ENCODE measurements at regions not wholly inside any gene's neighbourhood (a gene's known extent, or its start where the extent isn't known, plus 50 kb on each side); places are given as distances from the start of the nearest gene placed in this dataset.

DNA sequence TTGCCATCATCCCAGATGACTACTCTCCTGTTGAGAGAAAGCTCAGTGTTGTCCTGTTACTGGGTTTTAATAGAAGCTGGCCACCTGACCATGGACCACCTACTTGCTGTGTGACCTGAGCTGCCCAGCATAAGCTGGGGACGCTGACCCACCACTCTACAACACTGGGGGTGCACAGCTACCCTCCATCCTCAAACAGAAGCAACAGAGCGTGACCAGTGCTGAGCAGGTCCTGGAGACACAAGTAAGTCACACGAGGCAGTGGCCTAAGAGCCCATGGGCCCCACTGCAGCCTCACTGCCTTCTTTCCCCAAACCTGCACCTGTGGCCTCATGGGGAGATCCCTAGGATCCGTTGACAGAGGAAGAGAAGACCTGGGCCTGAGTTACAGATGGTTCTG lies 198.6 kb upstream of the ADARB2 start:
- no peak for TF ChIP-seq CTCF (IDR thresholded peaks at IDR 0.05)
- TF ChIP-seq EZH2 (IDR thresholded peaks at IDR 0.05): no peak
- no peak for TF ChIP-seq EZH2phosphoT487 (IDR thresholded peaks at IDR 0.05)
